ENCODE measurements at regions not wholly inside any gene's neighbourhood (a gene's known extent, or its start where the extent isn't known, plus 50 kb on each side); places are given as distances from the start of the nearest gene placed in this dataset.
"Not testable (repeated sequence)": the region's sequence is repeated elsewhere in the genome, so short reads cannot be mapped to it uniquely, and the experiment has no call there.

DNA sequence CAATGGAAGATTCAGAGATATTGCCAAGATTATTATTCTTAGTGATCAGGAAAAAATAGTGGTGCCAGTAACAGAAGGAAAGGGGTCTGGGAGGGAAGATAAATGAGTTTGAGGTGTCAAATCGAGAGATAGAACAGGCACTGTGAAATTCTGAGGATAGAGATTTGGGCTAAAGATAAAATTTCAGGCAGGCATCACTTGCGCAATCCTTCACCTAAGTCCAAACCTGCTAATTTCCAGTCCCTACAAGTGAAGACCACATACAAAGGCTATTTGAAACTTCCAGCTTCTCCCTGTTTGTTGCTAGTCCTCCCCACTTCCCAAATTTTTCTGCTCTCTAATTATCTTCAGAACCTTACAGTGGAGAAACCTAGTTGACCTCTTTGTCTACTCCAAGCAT lies 494.6 kb downstream of the MAGEE1 start:
- H3K79me2 ChIP-seq (ENCODE audit: insufficient read depth, low read length): no peaks in the 10 kb centered on the region
- ChIA-PET POLR2A (no interaction called here), CTCF (ENCODE audit: low intra/inter-chr PET ratio, low total read pairs) (no interaction called here)
- H3K36me3 ChIP-seq (replicated peaks in 1 of 2; ENCODE audit: control insufficient read depth in 1 of 2, insufficient read depth in 2 of 2, low read length in 2 of 2): no peaks in the 10 kb centered on the region
- no TSS peak for BruUV-seq (replicated peaks)
- TF ChIP-seq TEAD3 (CRISPR knock-in tag; optimal IDR thresholded peaks at IDR 0.05; ENCODE audit: borderline replicate concordance) (no peak), SOX6 (IDR thresholded peaks at IDR 0.05) (no peak), SOX6 (CRISPR knock-in tag; IDR thresholded peaks at IDR 0.05) (no peak), CEBPB (IDR thresholded peaks at IDR 0.05; ENCODE audit: borderline replicate concordance, low read depth, low read length) (peak; percentile 49; the same call in 1 of the 2 replicates)
- TF ChIP-seq, protein P1, sequence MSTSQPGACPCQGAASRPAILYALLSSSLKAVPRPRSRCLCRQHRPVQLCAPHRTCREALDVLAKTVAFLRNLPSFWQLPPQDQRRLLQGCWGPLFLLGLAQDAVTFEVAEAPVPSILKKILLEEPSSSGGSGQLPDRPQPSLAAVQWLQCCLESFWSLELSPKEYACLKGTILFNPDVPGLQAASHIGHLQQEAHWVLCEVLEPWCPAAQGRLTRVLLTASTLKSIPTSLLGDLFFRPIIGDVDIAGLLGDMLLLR (CRISPR knock-in tag; IDR thresholded peaks at IDR 0.05): no peak
- H3K4me3 ChIP-seq (replicated peaks in 1 of 3; ENCODE audit: insufficient read depth in 1 of 3, low read depth in 2 of 3, low read length in 3 of 3): no peak overlapping the region
- no peak for ATAC-seq
- no peak overlapping the region for H3K27ac ChIP-seq (ENCODE audit: extremely low read length, insufficient read depth, low read length)
- no peaks in the 10 kb centered on the region for H3K27me3 ChIP-seq (ENCODE audit: control insufficient read depth in 1 of 2, insufficient read depth in 2 of 2, low read length in 2 of 2)
- no peak for FAIRE-seq
- in situ Hi-C loops (cut with HindIII; ENCODE audit: extremely low pct_ligation_motif_present, low pct_unique_long_range_greater_than_20kb): no loop called here
- no peak overlapping the region for H3K9ac ChIP-seq (ENCODE audit: insufficient read depth, low read depth, low read length)
- no peak overlapping the region for H2AFZ ChIP-seq (ENCODE audit: low read length)
- WGBS (ENCODE audit: low lambda C conversion rate): 30% methylated on average over 2 of the region's 2 CpGs
- H3K4me1 ChIP-seq (ENCODE audit: insufficient read depth, low read length): no peaks in the 10 kb centered on the region
- H3K4me2 ChIP-seq (ENCODE audit: low read depth, low read length): no peak overlapping the region
- DNase-seq (ENCODE audit: low spot score): no peak
- H4K20me1 ChIP-seq (ENCODE audit: insufficient read depth, low read length): no peaks in the 10 kb centered on the region
- H3K9me3 ChIP-seq (ENCODE audit: low read length): peaks cover 9% of the 10 kb centered on the region
- intact Hi-C loops (cut with micrococcal nuclease; ENCODE audit: unreplicated experiment): no loop called here

DNA sequence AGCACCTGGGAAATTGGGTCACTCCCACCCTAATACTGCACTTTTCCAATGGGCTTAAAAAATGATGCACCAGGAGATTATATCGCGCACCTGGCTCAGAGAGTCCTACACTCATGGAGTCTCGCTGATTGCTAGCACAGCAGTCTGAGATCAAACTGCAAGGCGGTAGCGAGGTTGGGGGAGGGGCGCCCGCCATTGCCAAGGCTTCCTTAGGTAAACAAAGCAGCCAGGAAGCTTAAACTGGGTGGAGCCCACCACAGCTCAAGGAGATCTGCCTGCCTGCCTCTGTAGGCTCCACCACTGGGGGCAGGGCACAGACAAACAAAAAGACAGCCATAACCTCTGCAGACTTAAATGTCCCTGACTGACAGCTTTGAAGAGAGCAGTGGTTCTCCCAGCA lies 497.1 kb downstream of the MAGEE1 start:
- H3K27me3 ChIP-seq (ENCODE audit: control insufficient read depth in 1 of 2, insufficient read depth in 2 of 2, low read length in 2 of 2); in situ Hi-C loops (cut with HindIII; ENCODE audit: extremely low pct_ligation_motif_present, low pct_unique_long_range_greater_than_20kb); FAIRE-seq; intact Hi-C loops (cut with micrococcal nuclease; ENCODE audit: unreplicated experiment); H3K79me2 ChIP-seq (ENCODE audit: insufficient read depth, low read length); ATAC-seq; BruUV-seq (replicated peaks); H3K9ac ChIP-seq (ENCODE audit: insufficient read depth, low read depth, low read length); POLR2A ChIA-PET; DNase-seq (ENCODE audit: low spot score); CTCF ChIA-PET (ENCODE audit: low intra/inter-chr PET ratio, low total read pairs); H3K36me3 ChIP-seq (replicated peaks in 1 of 2; ENCODE audit: control insufficient read depth in 1 of 2, insufficient read depth in 2 of 2, low read length in 2 of 2); H4K20me1 ChIP-seq (ENCODE audit: insufficient read depth, low read length); H3K4me3 ChIP-seq (replicated peaks in 1 of 3; ENCODE audit: insufficient read depth in 1 of 3, low read depth in 2 of 3, low read length in 3 of 3); H3K4me1 ChIP-seq (ENCODE audit: insufficient read depth, low read length); H3K27ac ChIP-seq (ENCODE audit: extremely low read length, insufficient read depth, low read length); H2AFZ ChIP-seq (ENCODE audit: low read length); H3K4me2 ChIP-seq (ENCODE audit: low read depth, low read length); H3K9me3 ChIP-seq (ENCODE audit: low read length): not testable (repeated sequence)
- WGBS (ENCODE audit: low lambda C conversion rate): no CpG with 5 or more reads among the region's 7 CpGs
